ENCODE measurements at regions not wholly inside any gene's neighbourhood (a gene's known extent, or its start where the extent isn't known, plus 50 kb on each side); places are given as distances from the start of the nearest gene placed in this dataset.

DNA sequence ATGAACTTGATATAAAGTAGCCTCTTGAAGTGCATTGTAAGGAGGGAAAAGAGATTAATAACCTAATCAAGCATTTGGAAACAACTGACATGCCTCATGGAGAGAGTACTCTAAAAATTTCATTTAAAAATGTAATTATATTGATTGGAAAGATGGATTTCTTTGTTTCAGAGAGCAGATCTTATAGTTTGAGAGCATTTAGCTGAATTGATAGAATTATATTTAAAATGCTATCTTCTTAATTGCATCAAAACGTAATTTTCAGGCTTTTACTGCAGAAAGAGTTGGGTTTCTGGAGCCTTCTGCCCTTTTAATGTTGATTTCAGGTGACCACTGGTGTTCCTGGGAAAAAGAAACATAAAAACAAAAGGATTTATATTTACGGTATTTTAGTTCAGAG lies 130.6 kb downstream of the EDN3 start:
- DNase-seq (ENCODE audit: low spot score) = no peak

DNA sequence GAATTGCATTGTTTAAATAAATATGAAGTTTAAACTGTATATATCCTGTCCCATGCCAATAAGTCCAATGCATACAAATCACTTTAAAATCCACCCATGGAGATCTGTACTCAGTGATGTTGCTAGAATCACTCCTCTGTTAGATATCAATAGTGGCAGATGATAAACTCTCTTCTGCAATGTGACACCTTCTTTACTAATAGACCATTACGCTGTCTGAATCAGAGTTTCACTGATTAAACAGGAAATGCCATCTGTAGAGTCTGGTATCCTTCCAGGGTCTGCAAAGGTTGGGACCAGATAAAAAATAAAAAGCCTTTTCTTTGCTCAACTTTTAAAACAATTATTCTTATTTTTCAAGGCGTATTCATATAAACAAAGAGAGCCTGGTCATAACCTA lies 134.5 kb downstream of the EDN3 start:
- no peak for DNase-seq (ENCODE audit: low spot score)

- no peak for DNase-seq (ENCODE audit: low spot score)
Measured at GRCh38 chr20:59435518-59435917, 135.1 kb downstream of the EDN3 start.

GRCh38 chr20:59437601-59438031 lies 137.2 kb downstream of the EDN3 start:
- DNase-seq (ENCODE audit: low spot score) = no peak

DNA sequence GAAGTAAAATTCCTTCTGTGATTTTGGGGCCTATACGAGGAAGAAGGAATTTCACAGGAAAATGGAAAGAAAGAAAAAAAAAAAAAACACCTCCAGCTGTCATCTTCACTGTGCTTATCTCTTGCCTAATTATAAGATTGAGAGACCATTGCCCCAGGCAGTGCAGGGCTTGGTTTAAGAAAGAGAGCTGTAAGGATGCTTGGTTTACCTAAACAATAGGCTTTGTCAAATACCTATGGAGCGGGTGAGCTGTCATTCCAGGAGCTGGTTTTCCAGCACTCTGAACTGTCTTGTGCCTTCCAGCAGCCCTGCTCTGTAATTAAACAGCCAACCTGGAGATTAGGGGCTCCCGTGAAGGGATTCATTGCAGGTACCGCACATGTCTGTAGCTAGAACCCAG lies 137.8 kb downstream of the EDN3 start:
- no peak for DNase-seq (ENCODE audit: low spot score)

DNA sequence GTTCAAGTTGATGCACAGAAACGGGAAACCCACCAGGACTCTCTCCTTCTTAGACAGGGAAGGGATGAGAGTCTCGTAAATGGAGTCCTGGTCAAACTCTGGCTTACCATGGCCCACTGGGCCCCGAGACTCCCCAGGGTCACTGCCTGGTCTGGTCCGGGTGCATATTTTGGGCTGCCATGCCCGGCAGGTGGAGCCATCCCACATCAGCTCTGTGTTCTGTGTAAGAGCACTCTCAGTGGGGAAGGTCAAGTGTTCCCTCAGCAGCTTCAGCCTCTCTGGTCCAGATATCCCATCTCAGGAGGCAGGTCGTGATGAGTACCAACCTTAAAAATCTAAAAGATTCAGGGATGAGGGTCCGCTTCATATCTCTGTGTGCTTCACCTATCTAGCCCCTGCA lies 138.8 kb downstream of the EDN3 start:
- no peak for DNase-seq (ENCODE audit: low spot score)

- no peak for DNase-seq (ENCODE audit: low spot score)
Measured at GRCh38 chr20:59441306-59441705, 140.9 kb downstream of the EDN3 start.

GRCh38 chr20:59441860-59442810 lies 141.7 kb downstream of the EDN3 start:
- no peak for DNase-seq (ENCODE audit: low spot score)

- no peak for DNase-seq (ENCODE audit: low spot score)
Measured at GRCh38 chr20:59443550-59443949, 143.1 kb downstream of the EDN3 start.

GRCh38 chr20:59446376-59446775 lies 146.0 kb downstream of the EDN3 start:
- DNase-seq (ENCODE audit: low spot score) = no peak

DNA sequence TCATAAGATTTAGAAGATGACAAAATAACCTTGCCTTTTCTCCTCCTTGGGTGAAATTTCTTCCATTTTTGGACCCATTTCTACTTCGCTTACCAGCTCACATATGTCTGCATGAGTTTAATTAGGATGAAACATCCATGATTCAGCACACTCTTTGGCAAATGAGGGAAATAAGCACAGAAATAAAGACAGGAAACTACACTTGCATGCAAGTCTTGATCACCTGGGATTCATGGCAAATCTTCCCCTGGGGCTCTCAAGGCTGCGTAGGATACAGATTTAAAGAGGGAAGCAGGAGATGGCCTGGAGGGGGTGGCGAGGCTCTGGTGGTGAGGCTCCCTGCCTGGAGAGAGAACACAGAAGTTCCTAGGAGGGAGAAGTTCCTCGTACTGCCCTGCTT lies 147.8 kb downstream of the EDN3 start:
- no peak for DNase-seq (ENCODE audit: low spot score)

DNA sequence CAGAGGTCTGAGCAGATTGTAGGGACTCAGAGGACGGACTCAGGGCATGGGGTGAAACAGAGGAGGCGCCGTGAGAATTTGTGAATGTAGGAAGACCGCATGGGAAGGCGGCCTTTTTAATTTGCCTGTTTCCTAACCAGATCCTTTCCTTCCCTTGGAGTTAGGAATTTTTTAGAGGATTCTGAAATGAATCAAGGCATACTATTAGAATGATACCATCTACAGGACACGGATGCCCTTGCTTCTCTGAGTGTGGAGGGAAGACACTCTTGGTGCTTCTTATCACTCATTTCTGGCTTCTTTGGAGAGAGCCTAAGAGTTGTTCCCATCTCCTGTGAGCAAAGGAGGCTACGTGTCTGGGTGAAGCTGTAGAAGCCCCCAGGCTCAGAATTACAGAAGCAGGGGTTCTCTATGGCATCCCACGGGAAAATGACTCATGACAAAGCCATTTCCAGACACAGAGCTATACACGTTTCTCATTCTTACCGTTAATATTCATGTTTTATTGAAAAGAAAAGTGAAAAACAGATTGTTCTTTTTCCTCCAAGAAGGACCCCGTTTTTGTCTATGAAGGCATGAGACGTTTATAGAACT lies 148.5 kb downstream of the EDN3 start:
- DNase-seq (ENCODE audit: low spot score) = no peak

DNA sequence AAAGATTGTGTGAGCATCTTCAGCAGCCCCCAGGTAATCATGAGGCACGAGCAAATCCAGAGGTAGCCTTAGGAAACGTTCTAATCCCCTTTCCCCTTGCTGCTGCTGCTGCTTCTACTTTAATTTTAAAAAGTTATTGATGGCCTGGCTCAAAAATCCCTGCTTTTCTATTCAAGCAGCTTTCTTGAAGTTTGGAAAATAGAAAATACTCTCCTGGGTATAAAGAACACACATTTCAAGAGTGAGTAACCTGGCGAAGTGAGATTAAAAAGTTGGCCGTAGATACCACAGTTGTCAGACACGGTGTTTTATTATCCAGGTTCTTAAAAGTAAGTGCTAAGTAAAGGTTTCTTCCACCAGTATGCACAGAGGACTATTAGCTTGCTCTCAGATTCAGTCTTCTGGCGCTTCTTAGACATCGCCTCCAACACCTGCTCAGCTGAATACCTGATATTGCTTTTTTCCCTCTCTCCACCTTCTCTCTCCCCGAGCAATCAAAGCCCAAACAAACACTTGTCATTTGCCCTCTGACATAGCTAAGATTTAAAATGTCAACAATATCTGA lies 150.7 kb downstream of the EDN3 start:
- DNase-seq (ENCODE audit: low spot score) = no peak

DNA sequence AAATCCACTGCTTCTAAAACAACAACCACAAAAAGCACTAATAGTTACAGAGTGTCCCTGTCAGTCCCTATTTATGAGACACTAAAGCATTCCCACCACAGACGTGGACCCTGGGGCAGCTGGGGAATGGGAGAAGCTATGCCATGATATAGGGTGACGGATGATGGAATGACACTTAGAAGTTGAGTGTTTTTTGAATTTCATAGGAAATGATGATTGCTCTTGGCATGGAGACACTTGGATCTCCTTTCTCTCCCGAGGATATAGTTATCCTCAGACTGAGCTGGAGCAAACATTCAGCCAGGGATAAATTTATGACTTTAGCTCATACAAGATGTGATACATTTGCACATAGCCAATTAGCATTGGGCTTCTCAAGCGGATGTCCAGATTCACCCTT lies 151.2 kb downstream of the EDN3 start:
- no peak for DNase-seq (ENCODE audit: low spot score)

GRCh38 chr20:59452856-59453255 lies 151.5 kb upstream of the PHACTR3 start:
- DNase-seq (ENCODE audit: low spot score) = no peak

- no peak for DNase-seq (ENCODE audit: low spot score)
Measured at GRCh38 chr20:59453759-59454560, 150.4 kb upstream of the PHACTR3 start.

GRCh38 chr20:59455402-59456341 lies 148.7 kb upstream of the PHACTR3 start:
- peak; percentile 18 for DNase-seq (ENCODE audit: low spot score)

DNA sequence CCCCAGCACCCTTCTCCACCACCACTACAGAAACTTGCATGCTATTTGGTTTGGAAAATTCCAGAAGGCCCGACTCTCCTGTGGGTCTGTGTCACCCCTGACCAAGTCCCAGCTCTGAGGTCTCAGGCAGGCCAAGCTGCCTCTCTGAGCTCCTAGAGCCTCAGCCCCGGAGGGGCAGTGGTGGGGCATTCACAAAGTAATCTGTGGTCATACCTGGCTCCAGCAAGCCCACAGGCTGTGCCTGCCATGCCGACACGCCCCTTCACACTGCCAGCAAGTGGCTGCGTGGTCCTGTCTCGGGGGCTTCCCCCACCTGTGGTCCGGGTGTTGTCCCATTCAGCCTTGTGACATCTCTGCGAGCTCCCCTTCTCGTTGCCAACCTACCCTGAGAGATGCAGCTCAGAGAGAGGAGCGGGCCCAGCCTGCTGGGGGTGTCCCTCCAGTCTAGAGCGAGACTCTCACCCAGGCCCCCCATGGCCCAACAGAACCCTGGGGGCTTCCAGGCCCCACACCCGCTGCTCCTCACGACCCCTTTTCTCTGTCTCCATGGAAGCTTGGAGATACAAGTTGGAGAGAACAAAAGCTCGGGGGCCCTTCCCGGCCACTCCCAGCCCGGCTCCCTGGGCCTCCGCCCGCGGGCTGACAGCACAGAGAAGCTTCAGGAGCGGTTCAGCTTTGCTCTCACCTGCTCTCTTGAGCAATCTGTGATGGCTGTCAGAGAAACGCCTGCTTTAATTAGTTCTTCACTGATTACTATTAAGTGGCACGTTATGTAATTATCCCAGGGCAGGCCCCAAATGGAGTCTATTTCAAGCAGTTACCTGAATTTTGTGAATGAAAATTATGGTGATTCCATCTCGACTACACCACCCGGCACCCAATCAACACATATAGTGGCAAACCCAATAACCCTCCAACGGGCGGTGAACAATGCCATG lies 147.7 kb upstream of the PHACTR3 start:
- no peak for DNase-seq (ENCODE audit: low spot score)

DNA sequence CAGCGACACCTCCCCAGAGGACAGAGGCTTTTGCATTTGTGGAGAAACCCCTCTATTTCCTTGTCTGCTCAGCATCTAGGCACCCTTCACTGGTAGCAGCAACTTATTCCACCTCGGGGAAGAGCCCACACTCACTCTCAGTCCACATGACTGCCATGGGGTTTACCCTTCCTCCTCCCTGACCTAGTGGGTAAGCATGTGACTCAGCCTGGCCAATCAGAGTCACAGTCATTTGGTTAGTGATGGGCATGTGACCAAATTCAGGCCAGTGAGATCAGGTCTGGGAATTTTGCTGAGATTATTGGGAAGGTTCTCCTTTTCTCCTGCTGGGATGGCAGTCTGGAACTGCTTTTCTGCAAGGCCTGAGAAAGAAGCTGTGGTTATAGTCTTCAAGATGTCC lies 145.7 kb upstream of the PHACTR3 start:
- no peak for DNase-seq (ENCODE audit: low spot score)

GRCh38 chr20:59459586-59459985 lies 144.8 kb upstream of the PHACTR3 start:
- DNase-seq (ENCODE audit: low spot score) = no peak

Data from mucosa of gallbladder (tissue), 1 donor.